ENCODE measurements at regions not wholly inside any gene's neighbourhood (a gene's known extent, or its start where the extent isn't known, plus 50 kb on each side); places are given as distances from the start of the nearest gene placed in this dataset.

DNA sequence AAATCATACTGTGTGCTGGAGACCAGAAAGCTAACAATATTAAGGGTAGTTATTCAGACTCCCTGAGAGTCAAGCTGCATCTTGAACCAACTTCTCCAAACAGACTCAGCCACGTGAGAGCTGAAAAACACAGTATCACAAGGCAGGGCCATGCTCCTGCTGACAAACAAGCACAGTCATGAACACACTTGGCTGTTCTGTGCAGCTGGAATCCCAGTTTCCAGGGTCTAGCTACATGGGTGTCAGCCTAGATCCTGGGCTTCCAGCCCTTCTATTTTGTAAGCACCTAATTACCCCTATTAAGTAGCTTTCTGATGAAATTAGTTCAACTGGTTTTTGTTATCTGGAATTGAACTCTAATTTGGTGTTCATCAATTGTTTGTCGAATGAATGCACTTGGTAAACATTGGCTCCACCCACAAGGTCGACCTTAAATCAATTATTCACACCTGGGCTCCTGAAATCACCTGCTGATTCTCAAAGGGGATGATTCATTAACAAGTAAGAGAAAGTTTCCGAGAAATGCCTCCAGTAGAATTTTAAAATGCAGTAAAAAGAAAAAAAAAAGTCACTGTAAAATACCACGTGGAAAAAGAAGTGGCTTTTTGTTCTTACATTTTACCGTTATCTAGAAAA lies 179.3 kb downstream of the ZC3H11B start:
- BruUV-seq (replicated peaks): no TSS peak
- Histone ChIP-seq H4K20me1 (ENCODE audit: insufficient read depth) (no peaks in the 10 kb centered on the region), H2AFZ (ENCODE audit: low read depth, low read length, poor library complexity, severe bottlenecking) (no peak overlapping the region), H3K9me3 (ENCODE audit: control insufficient read depth in 1 of 2, insufficient read depth in 1 of 2, low read depth in 1 of 2, low read length in 2 of 2) (no peaks in the 10 kb centered on the region), H3K79me2 (ENCODE audit: insufficient read depth, low read length) (no peaks in the 10 kb centered on the region), H3K27ac (ENCODE audit: low read depth, low read length) (no peak overlapping the region), H3K4me3 (replicated peaks in 1 of 2; ENCODE audit: low read depth in 1 of 2, low read length in 2 of 2) (no peak overlapping the region), H3K4me2 (ENCODE audit: low read length) (no peak overlapping the region), H3K9me2 (ENCODE audit: insufficient read depth) (no peaks in the 10 kb centered on the region), H3K9ac (ENCODE audit: low read length) (no peak overlapping the region), H3K36me3 (ENCODE audit: control insufficient read depth in 1 of 2, insufficient read depth in 2 of 2, low read length in 2 of 2) (no peaks in the 10 kb centered on the region), H3K4me1 (ENCODE audit: control insufficient read depth in 1 of 2, insufficient read depth in 2 of 2, low read length in 2 of 2) (no peaks in the 10 kb centered on the region), H3K27me3 (ENCODE audit: insufficient read depth, low read length) (no peaks in the 10 kb centered on the region)
- ChIA-PET CTCF (no interaction called here), RAD21 (ENCODE audit: low non-redundant PET in 1 of 2, low total read pairs in 2 of 2, uncharacterized antibody in 2 of 2, unreplicated experiment in 2 of 2) (no interaction called here), POLR2A (no interaction called here)
- ATAC-seq (no peak), DNase-seq (ENCODE audit: low read depth, low spot score) (no peak)
- intact Hi-C loops (cut with micrococcal nuclease): no loop called here
- TF ChIP-seq, protein P1, sequence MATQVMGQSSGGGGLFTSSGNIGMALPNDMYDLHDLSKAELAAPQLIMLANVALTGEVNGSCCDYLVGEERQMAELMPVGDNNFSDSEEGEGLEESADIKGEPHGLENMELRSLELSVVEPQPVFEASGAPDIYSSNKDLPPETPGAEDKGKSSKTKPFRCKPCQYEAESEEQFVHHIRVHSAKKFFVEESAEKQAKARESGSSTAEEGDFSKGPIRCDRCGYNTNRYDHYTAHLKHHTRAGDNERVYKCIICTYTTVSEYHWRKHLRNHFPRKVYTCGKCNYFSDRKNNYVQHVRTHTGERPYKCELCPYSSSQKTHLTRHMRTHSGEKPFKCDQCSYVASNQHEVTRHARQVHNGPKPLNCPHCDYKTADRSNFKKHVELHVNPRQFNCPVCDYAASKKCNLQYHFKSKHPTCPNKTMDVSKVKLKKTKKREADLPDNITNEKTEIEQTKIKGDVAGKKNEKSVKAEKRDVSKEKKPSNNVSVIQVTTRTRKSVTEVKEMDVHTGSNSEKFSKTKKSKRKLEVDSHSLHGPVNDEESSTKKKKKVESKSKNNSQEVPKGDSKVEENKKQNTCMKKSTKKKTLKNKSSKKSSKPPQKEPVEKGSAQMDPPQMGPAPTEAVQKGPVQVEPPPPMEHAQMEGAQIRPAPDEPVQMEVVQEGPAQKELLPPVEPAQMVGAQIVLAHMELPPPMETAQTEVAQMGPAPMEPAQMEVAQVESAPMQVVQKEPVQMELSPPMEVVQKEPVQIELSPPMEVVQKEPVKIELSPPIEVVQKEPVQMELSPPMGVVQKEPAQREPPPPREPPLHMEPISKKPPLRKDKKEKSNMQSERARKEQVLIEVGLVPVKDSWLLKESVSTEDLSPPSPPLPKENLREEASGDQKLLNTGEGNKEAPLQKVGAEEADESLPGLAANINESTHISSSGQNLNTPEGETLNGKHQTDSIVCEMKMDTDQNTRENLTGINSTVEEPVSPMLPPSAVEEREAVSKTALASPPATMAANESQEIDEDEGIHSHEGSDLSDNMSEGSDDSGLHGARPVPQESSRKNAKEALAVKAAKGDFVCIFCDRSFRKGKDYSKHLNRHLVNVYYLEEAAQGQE (IDR thresholded peaks at IDR 0.05; ENCODE audit: low read depth): no peak
- TF ChIP-seq TCF7L2 (IDR thresholded peaks at IDR 0.05; ENCODE audit: borderline replicate concordance, extremely low read depth, insufficient read depth, insufficient read length) (no peak), YY1 (IDR thresholded peaks at IDR 0.05; ENCODE audit: extremely low read depth, insufficient replicate concordance, low read depth, low read length) (no peak), POLR2AphosphoS5 (IDR thresholded peaks at IDR 0.05; ENCODE audit: low read depth, low read length) (no peak), SRF (IDR thresholded peaks at IDR 0.05; ENCODE audit: low read depth) (no peak), SIN3A (IDR thresholded peaks at IDR 0.05; ENCODE audit: low read depth) (no peak), CEBPB (IDR thresholded peaks at IDR 0.05; ENCODE audit: low read depth) (no peak), EZH2phosphoT487 (IDR thresholded peaks at IDR 0.05; ENCODE audit: borderline replicate concordance) (no peak)
- TF ChIP-seq, protein P2, sequence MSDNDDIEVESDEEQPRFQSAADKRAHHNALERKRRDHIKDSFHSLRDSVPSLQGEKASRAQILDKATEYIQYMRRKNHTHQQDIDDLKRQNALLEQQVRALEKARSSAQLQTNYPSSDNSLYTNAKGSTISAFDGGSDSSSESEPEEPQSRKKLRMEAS (IDR thresholded peaks at IDR 0.05): no peak

All from HCT116 (cell line).